Uterus (tissue), 2 donors: ENCODE measurements at regions not wholly inside any gene's neighbourhood (a gene's known extent, or its start where the extent isn't known, plus 50 kb on each side); places are given as distances from the start of the nearest gene placed in this dataset.

Experiments used
- CTCF ChIP-seq, 4 experiments: fragments of 200-600 bp in 2 of 4; fragments of 450-650 bp in 2 of 4; sonication (generic) in 2 of 4; IDR thresholded peaks; one replicate each; pipeline ENCODE4 v1.5.1; 2016 to 2019; ENCODE audit warnings: antibody characterized with exemption in 4 of 4, mild to moderate bottlenecking in 2 of 4, moderate library complexity in 1 of 4
- POLR2A ChIP-seq, 2 donors: fragments of 450-650 bp; IDR thresholded peaks; one replicate each; pipeline ENCODE4 v1.6.1; 2016; ENCODE audit warnings: antibody characterized with exemption in 2 of 2, mild to moderate bottlenecking in 1 of 2, moderate library complexity in 1 of 2

GRCh38 chr12:14254781-14255180 lies 110.7 kb upstream of the ATF7IP start:
- TF ChIP-seq CTCF (IDR thresholded peaks at IDR 0.05) (no peak), POLR2A (IDR thresholded peaks at IDR 0.05) (no peak)
